Tongue (tissue), 1 donor: ENCODE measurements at regions not wholly inside any gene's neighbourhood (a gene's known extent, or its start where the extent isn't known, plus 50 kb on each side); places are given as distances from the start of the nearest gene placed in this dataset.
A peak's percentile ranks its signal among the peaks of the same experiment; 100 is the strongest.

Source experiments
- DNase-seq: peaks from one replicate; pipeline ENCODE4 v3.0.0-alpha.2; 2015

GRCh38 chr3:147008886-147009285 lies 397.5 kb downstream of the ZIC4 start:
- no peak for DNase-seq

GRCh38 chr3:147008458-147008857 lies 397.9 kb downstream of the ZIC4 start:
- DNase-seq, result no peak

- DNase-seq, result no peak
These were observed 398.6 kb downstream of the ZIC4 start for GRCh38 chr3:147007736-147008245.

GRCh38 chr3:147002721-147003120 lies 397.6 kb upstream of the PLSCR5 start:
- DNase-seq, result no peak

- peak; percentile 1 for DNase-seq
These were observed 395.1 kb upstream of the PLSCR5 start for GRCh38 chr3:147000274-147000673.

- no peak for DNase-seq
These were observed 386.8 kb upstream of the PLSCR5 start for GRCh38 chr3:146991907-146992306.

GRCh38 chr3:146975476-146975875 lies 370.3 kb upstream of the PLSCR5 start:
- DNase-seq, result peak; percentile 1

GRCh38 chr3:146975032-146975431 lies 369.9 kb upstream of the PLSCR5 start:
- DNase-seq, result no peak

GRCh38 chr3:146974001-146974400 lies 368.9 kb upstream of the PLSCR5 start:
- DNase-seq, result peak; percentile 4

- no peak for DNase-seq
These were observed 367.6 kb upstream of the PLSCR5 start for GRCh38 chr3:146972726-146973125.

GRCh38 chr3:146970236-146970635 lies 365.1 kb upstream of the PLSCR5 start:
- DNase-seq, result no peak

- no peak for DNase-seq
These were observed 364.2 kb upstream of the PLSCR5 start for GRCh38 chr3:146969356-146969755.

GRCh38 chr3:146968204-146968651 lies 363.1 kb upstream of the PLSCR5 start:
- no peak for DNase-seq

- no peak for DNase-seq
These were observed 362.6 kb upstream of the PLSCR5 start for GRCh38 chr3:146967783-146968182.

GRCh38 chr3:146966124-146966523 lies 361.0 kb upstream of the PLSCR5 start:
- no peak for DNase-seq

- peak; percentile 63 for DNase-seq
These were observed 348.4 kb upstream of the PLSCR5 start for GRCh38 chr3:146953511-146953981.

GRCh38 chr3:146948985-146949384 lies 343.8 kb upstream of the PLSCR5 start:
- no peak for DNase-seq

GRCh38 chr3:146948186-146948585 lies 343.0 kb upstream of the PLSCR5 start:
- DNase-seq, result no peak

- DNase-seq, result no peak
These were observed 324.6 kb upstream of the PLSCR5 start for GRCh38 chr3:146929696-146930095.

GRCh38 chr3:146928421-146929059 lies 323.4 kb upstream of the PLSCR5 start:
- no peak for DNase-seq

- DNase-seq, result no peak
These were observed 316.5 kb upstream of the PLSCR5 start for GRCh38 chr3:146921693-146922092.

GRCh38 chr3:146914409-146914808 lies 309.3 kb upstream of the PLSCR5 start:
- no peak for DNase-seq

- peak; percentile 51 for DNase-seq
These were observed 307.3 kb upstream of the PLSCR5 start for GRCh38 chr3:146912241-146913015.

GRCh38 chr3:146903927-146904326 lies 298.8 kb upstream of the PLSCR5 start:
- peak; percentile 27 for DNase-seq
